ENCODE measurements at regions not wholly inside any gene's neighbourhood (a gene's known extent, or its start where the extent isn't known, plus 50 kb on each side); places are given as distances from the start of the nearest gene placed in this dataset.

DNA sequence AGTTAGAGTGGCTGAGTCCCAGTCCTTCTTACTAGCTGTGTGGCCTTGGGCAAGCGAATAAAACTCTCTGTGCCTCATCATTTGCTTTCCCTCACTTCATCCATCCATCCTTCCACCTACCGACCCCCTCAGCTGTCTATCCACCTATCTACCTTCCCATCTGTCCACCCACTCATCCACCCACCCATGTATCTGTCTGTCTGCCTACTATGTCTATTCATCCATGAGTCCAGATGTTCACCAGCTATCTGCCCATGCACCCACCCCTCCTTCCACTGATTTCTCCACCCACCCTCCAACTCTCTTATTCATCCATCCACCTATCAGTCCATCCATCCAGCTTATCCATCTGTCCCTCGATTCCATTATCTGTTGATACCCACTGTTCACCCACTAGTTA, 60.4 kb upstream of the ATP2B2 start:
- TF ChIP-seq TAF1 (IDR thresholded peaks at IDR 0.05; ENCODE audit: borderline replicate concordance, low read depth, low read length) (no peak), POLR2AphosphoS5 (IDR thresholded peaks at IDR 0.05; ENCODE audit: low read depth, low read length) (no peak)

All from GM12892 (cell line).